Prostate gland (tissue), 2 donors: ENCODE measurements at regions not wholly inside any gene's neighbourhood (a gene's known extent, or its start where the extent isn't known, plus 50 kb on each side); places are given as distances from the start of the nearest gene placed in this dataset.

ENCODE experiments used
- CTCF ChIP-seq, 4 experiments: fragments of 200-600 bp in 2 of 4; fragments of 450-650 bp in 2 of 4; sonication (generic) in 2 of 4; IDR thresholded peaks; 1 replicate in 3 of 4; 2 replicates in 1 of 4; pipeline ENCODE4 v1.5.1; 2016 to 2019; ENCODE audit warnings: antibody characterized with exemption in 4 of 4, mild to moderate bottlenecking in 2 of 4, moderate library complexity in 2 of 4
- POLR2A ChIP-seq: fragments of 450-650 bp; IDR thresholded peaks from one replicate; pipeline ENCODE4 v1.6.1; 2016; ENCODE audit warnings: antibody characterized with exemption, mild to moderate bottlenecking
- POLR2AphosphoS5 ChIP-seq: sonication (generic); formaldehyde crosslinking; IDR thresholded peaks from one replicate; pipeline ENCODE4 v1.6.1; 2017; ENCODE audit warnings: antibody characterized with exemption

- no peak for TF ChIP-seq CTCF (IDR thresholded peaks at IDR 0.05)
- no peak for TF ChIP-seq POLR2AphosphoS5
- TF ChIP-seq POLR2A = no peak
Measured at GRCh38 chrX:151081016-151081415, 95.4 kb upstream of the GPR50 start.
